ENCODE measurements at regions not wholly inside any gene's neighbourhood (a gene's known extent, or its start where the extent isn't known, plus 50 kb on each side); places are given as distances from the start of the nearest gene placed in this dataset.

GRCh38 chr15:93283854-93284253 is 194.8 kb upstream of the RGMA start:
- DNase-seq (ENCODE audit: extremely low spot score, insufficient read length, low read depth): no peak
- no peak for FAIRE-seq

GRCh38 chr15:93282808-93283207 is 193.8 kb upstream of the RGMA start:
- no peak for DNase-seq (ENCODE audit: extremely low spot score, insufficient read length, low read depth)
- no peak for FAIRE-seq

- DNase-seq (ENCODE audit: extremely low spot score, insufficient read length, low read depth): no peak
- FAIRE-seq: no peak
Measured at GRCh38 chr15:93278783-93279182, 189.8 kb upstream of the RGMA start.

GRCh38 chr15:93278006-93278405 is 189.0 kb upstream of the RGMA start:
- DNase-seq (ENCODE audit: extremely low spot score, insufficient read length, low read depth): no peak
- FAIRE-seq: no peak

GRCh38 chr15:93274257-93274656 is 185.2 kb upstream of the RGMA start:
- DNase-seq (ENCODE audit: extremely low spot score, insufficient read length, low read depth): no peak
- FAIRE-seq: no peak

GRCh38 chr15:93271871-93272270 is 182.9 kb upstream of the RGMA start:
- no peak for DNase-seq (ENCODE audit: extremely low spot score, insufficient read length, low read depth)
- FAIRE-seq: no peak

GRCh38 chr15:93270937-93271467 is 182.0 kb upstream of the RGMA start:
- no peak for DNase-seq (ENCODE audit: extremely low spot score, insufficient read length, low read depth)

GRCh38 chr15:93268066-93268465 is 179.1 kb upstream of the RGMA start:
- DNase-seq (ENCODE audit: extremely low spot score, insufficient read length, low read depth) (no peak), FAIRE-seq (no peak)

More at GRCh38 chr15:93270937-93271467, 182.0 kb upstream of the RGMA start:
- no peak for FAIRE-seq

- no peak for DNase-seq (ENCODE audit: extremely low spot score, insufficient read length, low read depth)
Measured at GRCh38 chr15:93266291-93266690, 177.3 kb upstream of the RGMA start.

GRCh38 chr15:93265111-93265556 is 176.1 kb upstream of the RGMA start:
- no peak for DNase-seq (ENCODE audit: extremely low spot score, insufficient read length, low read depth)
- no peak for FAIRE-seq

More at GRCh38 chr15:93266291-93266690, 177.3 kb upstream of the RGMA start:
- no peak for FAIRE-seq

- DNase-seq (ENCODE audit: extremely low spot score, insufficient read length, low read depth) (no peak), FAIRE-seq (no peak)
Measured at GRCh38 chr15:93261845-93262244, 172.8 kb upstream of the RGMA start.

- DNase-seq (ENCODE audit: extremely low spot score, insufficient read length, low read depth) (no peak), FAIRE-seq (no peak)
Measured at GRCh38 chr15:93257920-93258319, 168.9 kb upstream of the RGMA start.

GRCh38 chr15:93253681-93254080 is 164.7 kb upstream of the RGMA start:
- DNase-seq (ENCODE audit: extremely low spot score, insufficient read length, low read depth) (no peak), FAIRE-seq (no peak)

GRCh38 chr15:93252780-93253179 is 163.8 kb upstream of the RGMA start:
- no peak for FAIRE-seq
- no peak for DNase-seq (ENCODE audit: extremely low spot score, insufficient read length, low read depth)

GRCh38 chr15:93250950-93251349 is 161.9 kb upstream of the RGMA start:
- DNase-seq (ENCODE audit: extremely low spot score, insufficient read length, low read depth) (no peak), FAIRE-seq (no peak)

- DNase-seq (ENCODE audit: extremely low spot score, insufficient read length, low read depth): no peak
- no peak for FAIRE-seq
Measured at GRCh38 chr15:93250209-93250608, 161.2 kb upstream of the RGMA start.

- FAIRE-seq (no peak), DNase-seq (ENCODE audit: extremely low spot score, insufficient read length, low read depth) (no peak)
Measured at GRCh38 chr15:93249623-93250022, 160.6 kb upstream of the RGMA start.

GRCh38 chr15:93247466-93248121 is 158.6 kb upstream of the RGMA start:
- FAIRE-seq: no peak
- DNase-seq (ENCODE audit: extremely low spot score, insufficient read length, low read depth): no peak

- FAIRE-seq: no peak
Measured at GRCh38 chr15:93246266-93247242, 157.5 kb upstream of the RGMA start.

GRCh38 chr15:93245661-93246042 is 156.6 kb upstream of the RGMA start:
- DNase-seq (ENCODE audit: extremely low spot score, insufficient read length, low read depth) (no peak), FAIRE-seq (no peak)

More at GRCh38 chr15:93246266-93247242, 157.5 kb upstream of the RGMA start:
- no peak for DNase-seq (ENCODE audit: extremely low spot score, insufficient read length, low read depth)
